ENCODE measurements at regions not wholly inside any gene's neighbourhood (a gene's known extent, or its start where the extent isn't known, plus 50 kb on each side); places are given as distances from the start of the nearest gene placed in this dataset.

GRCh38 chr3:35044190-35044589 is 595.1 kb upstream of the ARPP21 start:
- no peak for TF ChIP-seq CTCF (IDR thresholded peaks at IDR 0.05; ENCODE audit: insufficient read depth, missing control alignments)
- FAIRE-seq: no peak
- DNase-seq (ENCODE audit: insufficient read length, low spot score): no peak

- FAIRE-seq (no peak), DNase-seq (ENCODE audit: insufficient read length, low spot score) (no peak)
- TF ChIP-seq CTCF (IDR thresholded peaks at IDR 0.05; ENCODE audit: insufficient read depth, missing control alignments): no peak
Measured at GRCh38 chr3:35045118-35045517, 594.2 kb upstream of the ARPP21 start.

GRCh38 chr3:35064761-35065160 is 574.6 kb upstream of the ARPP21 start:
- TF ChIP-seq CTCF (IDR thresholded peaks at IDR 0.05; ENCODE audit: insufficient read depth, missing control alignments): no peak
- no peak for FAIRE-seq
- no peak for DNase-seq (ENCODE audit: insufficient read length, low spot score)

GRCh38 chr3:35065891-35066290 is 573.4 kb upstream of the ARPP21 start:
- FAIRE-seq (no peak), DNase-seq (ENCODE audit: insufficient read length, low spot score) (no peak)
- TF ChIP-seq CTCF (IDR thresholded peaks at IDR 0.05; ENCODE audit: insufficient read depth, missing control alignments): no peak

GRCh38 chr3:35067750-35068149 is 571.6 kb upstream of the ARPP21 start:
- no peak for FAIRE-seq
- no peak for DNase-seq (ENCODE audit: insufficient read length, low spot score)
- TF ChIP-seq CTCF (IDR thresholded peaks at IDR 0.05; ENCODE audit: insufficient read depth, missing control alignments): no peak

GRCh38 chr3:35070088-35070487 is 569.2 kb upstream of the ARPP21 start:
- FAIRE-seq (no peak), DNase-seq (ENCODE audit: insufficient read length, low spot score) (no peak)
- TF ChIP-seq CTCF (IDR thresholded peaks at IDR 0.05; ENCODE audit: insufficient read depth, missing control alignments): no peak

GRCh38 chr3:35071772-35072171 is 567.6 kb upstream of the ARPP21 start:
- no peak for TF ChIP-seq CTCF (IDR thresholded peaks at IDR 0.05; ENCODE audit: insufficient read depth, missing control alignments)
- DNase-seq (ENCODE audit: insufficient read length, low spot score) (no peak), FAIRE-seq (no peak)

All from D721Med (cell line).